ENCODE measurements at regions not wholly inside any gene's neighbourhood (a gene's known extent, or its start where the extent isn't known, plus 50 kb on each side); places are given as distances from the start of the nearest gene placed in this dataset.
"Not testable (repeated sequence)": the region's sequence is repeated elsewhere in the genome, so short reads cannot be mapped to it uniquely, and the experiment has no call there.

DNA sequence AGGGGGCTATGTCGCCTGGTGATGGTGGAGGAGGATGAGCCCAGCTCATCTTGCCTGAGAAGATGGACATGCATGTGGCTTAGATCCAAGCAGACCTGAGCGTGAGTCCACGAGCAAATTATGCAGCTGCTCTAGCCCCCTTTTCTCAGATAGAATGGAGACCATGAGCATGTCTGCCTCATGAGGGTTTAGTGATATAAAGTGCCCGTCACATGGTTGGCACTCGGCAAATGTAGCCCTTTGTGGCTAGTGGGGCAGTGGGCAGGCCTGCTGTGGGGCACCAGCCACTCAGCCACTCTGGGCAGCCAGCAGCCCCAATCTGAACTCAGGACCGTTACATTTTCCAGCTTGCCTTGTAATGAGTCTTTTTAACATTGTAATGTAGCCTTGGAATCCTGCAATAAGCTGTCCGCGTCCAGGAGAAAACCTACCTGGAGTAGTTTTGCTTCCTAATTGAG lies 92.1 kb upstream of the HS6ST1 start:
- Mint-ChIP-seq H3K27me3 (ENCODE audit: low read depth) (no peaks in the 10 kb centered on the region), H3K9me3 (no peaks in the 10 kb centered on the region), H3K4me3 (no peak overlapping the region), H3K4me1 (ENCODE audit: low read depth) (no peaks in the 10 kb centered on the region), H3K36me3 (ENCODE audit: insufficient read depth in 2 of 2) (no peaks in the 10 kb centered on the region), H3K27ac (no peak overlapping the region)
- DNase-seq, result no peak
- no peak for ATAC-seq (replicated peaks in 1 of 2)

DNA sequence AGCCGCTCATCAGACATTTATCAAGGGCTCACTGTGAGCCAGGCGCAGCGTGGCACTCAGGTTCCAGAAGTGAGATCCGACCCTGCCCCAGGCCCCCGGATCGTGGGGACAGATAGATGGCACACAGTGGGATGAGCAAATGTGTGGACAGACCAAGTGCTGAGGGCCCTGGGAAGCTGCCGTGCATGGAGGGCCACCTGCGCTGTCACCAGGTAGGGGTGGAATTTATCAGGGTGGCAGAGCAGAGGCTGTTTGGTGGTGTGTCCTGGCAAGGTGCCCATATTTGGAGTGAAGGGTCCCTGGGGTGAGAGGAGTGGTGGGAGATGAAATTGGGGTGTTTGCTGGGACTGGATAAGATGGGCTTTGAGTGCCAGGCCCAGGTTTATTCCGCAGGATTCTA lies 92.8 kb upstream of the HS6ST1 start:
- no peaks in the 10 kb centered on the region for H3K36me3 Mint-ChIP-seq (ENCODE audit: insufficient read depth in 2 of 2)
- H3K4me1 Mint-ChIP-seq (ENCODE audit: low read depth), result no peaks in the 10 kb centered on the region
- no peaks in the 10 kb centered on the region for H3K9me3 Mint-ChIP-seq
- H3K27ac Mint-ChIP-seq, result no peak overlapping the region
- DNase-seq (no peak), ATAC-seq (replicated peaks in 1 of 2) (no peak)
- no peaks in the 10 kb centered on the region for H3K27me3 Mint-ChIP-seq (ENCODE audit: low read depth)
- no peak overlapping the region for H3K4me3 Mint-ChIP-seq

DNA sequence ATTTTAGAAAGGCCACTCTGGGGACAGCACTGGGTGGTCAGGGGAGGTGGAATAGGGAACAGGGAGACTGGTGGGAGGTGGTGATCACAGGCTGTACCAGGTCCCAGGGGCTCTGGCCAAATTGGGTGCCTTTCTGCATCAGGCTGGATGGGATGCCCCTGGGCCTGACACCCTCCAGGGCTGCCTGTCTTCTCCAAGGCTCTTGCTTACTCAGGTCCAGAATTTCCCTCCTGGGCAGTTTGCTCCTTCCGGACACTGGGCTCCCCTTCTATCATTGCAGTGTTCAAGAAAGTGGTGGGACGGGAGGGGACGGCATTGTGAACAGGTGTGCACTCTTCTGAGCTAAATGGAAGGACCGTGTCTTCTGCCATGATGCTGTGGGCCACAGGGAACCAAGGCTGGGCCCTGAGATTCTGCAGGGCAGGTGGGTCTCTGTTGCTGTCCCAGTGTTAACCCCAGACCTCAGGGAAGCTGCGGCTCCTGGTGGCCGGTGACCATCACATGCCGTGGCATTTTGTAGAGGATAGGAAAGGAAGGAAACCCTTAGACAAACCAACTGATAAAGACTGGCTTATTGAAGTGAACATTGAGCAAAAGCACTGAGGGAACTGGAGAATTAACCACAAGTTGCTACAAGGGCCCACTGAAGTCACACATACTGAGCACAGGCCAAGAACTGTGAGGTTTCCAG lies 93.7 kb upstream of the HS6ST1 start:
- Mint-ChIP-seq H3K4me3 (no peak overlapping the region), H3K36me3 (ENCODE audit: insufficient read depth in 2 of 2) (no peaks in the 10 kb centered on the region), H3K9me3 (no peaks in the 10 kb centered on the region), H3K27me3 (ENCODE audit: low read depth) (no peaks in the 10 kb centered on the region), H3K27ac (no peak overlapping the region), H3K4me1 (ENCODE audit: low read depth) (no peaks in the 10 kb centered on the region)
- DNase-seq, result no peak
- ATAC-seq (replicated peaks in 1 of 2), result no peak

DNA sequence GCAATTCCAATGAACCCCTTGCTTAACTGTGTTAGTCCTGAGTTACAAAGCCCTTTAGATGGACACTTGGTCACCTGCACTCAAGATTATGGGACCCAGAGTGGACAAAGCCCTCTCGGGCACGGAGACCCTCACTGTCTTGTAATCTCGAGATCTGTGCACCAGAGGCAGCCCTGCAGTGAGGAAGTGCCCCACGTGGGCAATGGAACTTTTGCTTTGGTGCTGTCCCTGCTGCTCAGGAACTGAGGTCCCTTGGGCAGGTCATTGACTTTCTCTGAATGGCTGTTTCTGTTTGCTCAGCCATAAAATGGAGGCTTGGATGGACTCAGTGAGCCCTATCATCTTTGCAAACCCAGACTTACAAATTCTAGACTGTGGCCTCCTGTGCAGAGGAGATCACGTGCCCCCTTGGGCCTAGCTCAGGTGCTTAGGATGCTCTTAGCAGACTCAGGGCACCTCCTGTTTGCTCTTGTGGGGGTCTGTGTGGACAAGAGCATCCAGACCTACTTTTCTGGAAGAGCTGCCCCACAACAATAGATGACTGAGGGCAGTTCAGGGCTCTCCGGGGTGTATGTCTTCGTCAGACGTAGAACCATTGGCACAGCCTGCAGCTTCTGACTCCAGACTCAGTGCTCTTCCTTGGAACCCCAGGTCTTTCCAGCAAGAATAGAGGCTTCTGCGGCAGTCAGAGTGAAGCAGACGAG lies 94.5 kb upstream of the HS6ST1 start:
- H3K27ac Mint-ChIP-seq, result no peak overlapping the region
- DNase-seq (no peak), ATAC-seq (replicated peaks in 1 of 2) (no peak)
- no peaks in the 10 kb centered on the region for H3K9me3 Mint-ChIP-seq
- H3K27me3 Mint-ChIP-seq (ENCODE audit: low read depth), result no peaks in the 10 kb centered on the region
- H3K4me1 Mint-ChIP-seq (ENCODE audit: low read depth), result no peaks in the 10 kb centered on the region
- H3K4me3 Mint-ChIP-seq, result no peak overlapping the region
- H3K36me3 Mint-ChIP-seq (ENCODE audit: insufficient read depth in 2 of 2), result no peaks in the 10 kb centered on the region

DNA sequence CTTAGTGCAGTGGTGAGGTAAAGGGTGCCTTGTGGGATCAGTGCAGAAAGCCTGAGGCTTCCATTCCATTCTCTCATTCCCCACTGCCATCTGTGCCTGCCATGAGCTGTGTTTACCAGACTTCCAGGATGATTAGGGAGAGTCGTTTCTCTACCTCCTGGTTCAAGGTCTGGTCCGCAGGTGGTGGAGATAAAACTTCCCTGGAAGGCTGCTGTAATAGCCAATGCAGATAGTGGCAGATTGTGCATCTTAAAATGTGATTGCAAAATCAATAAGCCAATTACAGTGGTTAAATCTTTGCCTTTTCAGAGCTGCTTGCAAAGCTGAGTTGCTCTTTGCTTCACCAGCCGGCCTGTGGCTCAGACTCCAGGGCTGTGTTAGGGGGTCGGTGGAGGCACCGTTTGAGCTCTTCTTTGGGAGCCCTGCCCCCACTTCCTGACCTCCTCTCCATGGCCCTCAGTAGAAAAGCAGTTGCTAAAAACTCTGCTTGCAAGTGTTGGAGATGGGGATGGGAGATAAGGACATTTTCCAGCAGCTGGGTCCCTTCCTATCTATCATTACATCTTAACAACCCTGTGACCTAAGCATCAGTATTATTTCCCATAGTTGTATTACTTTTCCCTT lies 95.2 kb upstream of the HS6ST1 start:
- ATAC-seq (replicated peaks in 1 of 2) (no peak), DNase-seq (no peak)
- no peak overlapping the region for H3K27ac Mint-ChIP-seq
- H3K27me3 Mint-ChIP-seq (ENCODE audit: low read depth), result no peaks in the 10 kb centered on the region
- no peaks in the 10 kb centered on the region for H3K36me3 Mint-ChIP-seq (ENCODE audit: insufficient read depth in 2 of 2)
- no peak overlapping the region for H3K4me3 Mint-ChIP-seq
- no peaks in the 10 kb centered on the region for H3K4me1 Mint-ChIP-seq (ENCODE audit: low read depth)
- H3K9me3 Mint-ChIP-seq, result no peaks in the 10 kb centered on the region

DNA sequence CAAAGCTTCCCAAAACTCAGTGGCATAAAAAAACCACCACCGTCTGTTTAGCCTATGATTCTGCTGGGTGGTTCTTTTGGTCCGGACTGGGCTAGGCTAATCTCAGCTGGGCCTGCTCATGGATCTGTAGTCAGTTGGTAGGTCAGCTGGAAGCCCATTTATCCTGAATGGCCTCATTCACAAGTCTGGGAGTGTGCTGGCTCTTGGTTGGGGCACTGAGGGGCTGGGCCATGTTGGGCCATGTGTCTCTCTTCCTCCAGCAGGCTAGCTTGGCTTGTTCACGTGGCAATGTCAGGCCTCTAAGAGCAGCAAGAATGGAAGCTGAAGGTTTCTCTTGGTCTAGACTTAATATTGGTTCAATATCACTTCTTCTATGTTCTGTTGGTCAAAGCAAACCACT lies 95.7 kb upstream of the HS6ST1 start:
- no peaks in the 10 kb centered on the region for H3K36me3 Mint-ChIP-seq (ENCODE audit: insufficient read depth in 2 of 2)
- H3K27ac Mint-ChIP-seq, result no peak overlapping the region

DNA sequence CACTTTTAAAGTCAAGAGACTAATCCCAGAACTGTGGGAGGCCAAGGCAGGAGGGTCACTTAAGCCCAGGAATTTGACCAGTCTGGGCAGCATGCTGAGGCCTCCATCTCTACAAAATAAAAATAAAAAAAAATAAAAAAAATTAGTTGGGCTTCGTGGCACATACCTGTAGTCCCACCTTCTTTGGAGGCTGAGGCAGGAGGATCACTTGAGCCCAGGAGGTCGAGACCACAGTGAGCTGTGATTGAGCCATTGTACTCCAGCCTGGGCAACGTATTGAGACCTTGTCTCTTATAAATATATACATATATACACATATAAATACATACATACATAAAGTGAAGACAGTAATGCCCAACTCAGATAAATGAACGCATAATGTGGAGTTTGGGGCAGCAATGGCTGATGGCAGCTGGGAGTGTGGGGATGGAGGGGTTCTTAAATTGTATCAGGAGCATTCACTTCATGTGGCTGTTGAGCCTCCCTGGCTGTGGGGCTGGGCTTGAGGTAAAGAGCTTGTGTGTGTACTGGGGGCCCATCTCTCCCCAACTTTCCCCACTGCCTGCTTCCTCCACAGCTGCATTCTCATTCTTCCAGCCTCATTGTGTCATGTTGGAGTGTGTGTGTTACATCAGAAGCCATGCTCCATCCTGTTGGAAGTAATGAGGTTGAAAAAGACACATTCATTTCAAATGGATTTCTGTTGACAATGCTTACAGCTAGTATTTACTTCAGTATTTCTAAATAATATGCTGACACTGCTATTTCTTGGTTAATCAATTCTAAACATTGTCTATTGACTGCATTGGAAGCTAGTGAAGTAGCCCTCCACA lies 96.5 kb upstream of the HS6ST1 start:
- H3K36me3 Mint-ChIP-seq (ENCODE audit: insufficient read depth in 2 of 2), result peaks cover 2% of the 10 kb centered on the region in 2 donors
- DNase-seq (no peak), ATAC-seq (replicated peaks in 1 of 2) (no peak)
- no peaks in the 10 kb centered on the region for H3K4me1 Mint-ChIP-seq (ENCODE audit: low read depth)
- H3K4me3 Mint-ChIP-seq, result no peak overlapping the region
- no peaks in the 10 kb centered on the region for H3K27me3 Mint-ChIP-seq (ENCODE audit: low read depth)
- peaks cover 0 to 2% of the 10 kb centered on the region in 2 donors for H3K9me3 Mint-ChIP-seq
- H3K27ac Mint-ChIP-seq, result no peak overlapping the region

More for the DNA sequence above, 95.7 kb upstream of the HS6ST1 start:
- ATAC-seq (replicated peaks in 1 of 2), result no peak
- no peaks in the 10 kb centered on the region for H3K27me3 Mint-ChIP-seq (ENCODE audit: low read depth)
- H3K4me1 Mint-ChIP-seq (ENCODE audit: low read depth), result no peaks in the 10 kb centered on the region
- H3K9me3 Mint-ChIP-seq, result no peaks in the 10 kb centered on the region
- no peak overlapping the region for H3K4me3 Mint-ChIP-seq
- no peak for DNase-seq

DNA sequence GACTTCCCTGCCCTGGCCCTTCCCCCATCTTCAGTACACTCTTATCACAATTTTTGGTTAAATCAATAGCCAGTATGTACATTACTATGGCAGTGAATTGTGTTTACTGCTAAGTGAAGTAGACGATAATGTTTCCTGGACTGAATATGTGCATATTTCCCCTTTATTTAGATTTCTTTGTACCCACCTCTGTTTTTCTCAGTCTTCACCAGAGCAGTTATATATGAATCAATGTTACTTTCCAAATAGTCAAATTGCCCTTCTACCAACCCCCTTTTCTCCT lies 97.1 kb upstream of the HS6ST1 start:
- Mint-ChIP-seq H3K27ac (no peak overlapping the region), H3K27me3 (ENCODE audit: low read depth) (peaks cover under 1% of the 10 kb centered on the region), H3K4me1 (ENCODE audit: low read depth) (no peaks in the 10 kb centered on the region), H3K9me3 (peaks cover 0 to 2% of the 10 kb centered on the region in 2 donors), H3K4me3 (no peak overlapping the region), H3K36me3 (ENCODE audit: insufficient read depth in 2 of 2) (peaks cover 2% of the 10 kb centered on the region in 2 donors)
- no peak for DNase-seq
- no peak for ATAC-seq (replicated peaks in 1 of 2)

DNA sequence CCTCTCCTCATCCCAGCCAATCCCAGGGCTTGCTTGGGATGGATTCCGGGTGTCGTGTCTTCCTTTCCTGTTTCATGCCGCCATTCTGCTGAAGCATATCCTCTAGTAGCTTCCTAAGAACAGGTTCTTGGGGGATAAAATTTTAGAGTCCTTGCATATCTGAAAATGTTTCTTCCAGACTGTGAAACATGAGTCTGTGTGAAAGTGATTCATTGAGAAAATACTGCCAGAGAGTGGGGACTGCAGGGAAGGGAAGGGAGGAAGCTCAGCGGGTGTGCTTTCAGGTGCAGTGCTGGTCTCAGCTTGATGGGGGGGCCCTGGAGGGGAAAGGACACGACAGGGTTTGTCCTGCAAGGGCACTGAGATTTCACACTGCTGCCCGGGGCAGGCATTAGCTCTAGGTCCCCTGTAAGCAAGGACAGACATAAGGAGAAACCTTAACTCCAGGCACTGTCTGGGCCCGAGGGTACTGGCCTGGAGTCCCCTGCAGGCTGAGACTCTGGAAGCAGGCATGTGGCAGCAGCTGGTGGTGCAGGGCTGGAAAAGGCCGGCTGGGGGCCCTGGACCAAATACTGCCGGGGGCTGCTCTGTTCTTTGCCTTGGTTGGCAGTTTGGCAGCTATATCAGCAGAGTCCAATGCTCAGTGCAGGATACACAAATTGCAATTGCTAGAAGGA lies 97.6 kb upstream of the HS6ST1 start:
- H3K27ac Mint-ChIP-seq, result no peak overlapping the region
- DNase-seq (no peak), ATAC-seq (replicated peaks in 1 of 2) (no peak)
- H3K27me3 Mint-ChIP-seq (ENCODE audit: low read depth), result peaks cover 6% of the 10 kb centered on the region
- H3K36me3 Mint-ChIP-seq (ENCODE audit: insufficient read depth in 2 of 2), result peaks cover 2% of the 10 kb centered on the region in 2 donors
- peaks cover 0 to 2% of the 10 kb centered on the region in 2 donors for H3K9me3 Mint-ChIP-seq
- H3K4me3 Mint-ChIP-seq, result no peak overlapping the region
- no peaks in the 10 kb centered on the region for H3K4me1 Mint-ChIP-seq (ENCODE audit: low read depth)

DNA sequence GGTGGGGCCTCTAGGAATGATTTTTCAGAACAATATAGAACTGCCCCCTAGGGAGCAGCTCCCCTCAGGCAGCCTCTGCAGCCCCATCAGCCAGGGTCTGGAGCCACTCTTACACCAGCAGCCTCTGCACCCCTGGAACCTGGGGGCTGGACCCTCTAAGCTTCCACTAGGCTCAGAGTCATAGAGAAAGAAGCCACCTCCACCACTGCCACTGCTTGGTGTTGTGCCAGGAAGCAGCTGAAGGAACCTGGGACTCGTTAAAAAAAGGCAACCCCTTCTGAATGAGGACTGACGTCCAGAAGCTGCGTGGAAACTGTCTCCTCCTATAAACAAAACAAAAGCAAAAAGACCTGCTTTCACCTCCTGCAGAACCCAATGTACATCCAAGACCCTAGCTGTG lies 98.1 kb upstream of the HS6ST1 start:
- ATAC-seq (replicated peaks in 1 of 2) (no peak), DNase-seq (no peak)
- Mint-ChIP-seq H3K27ac (no peak overlapping the region), H3K9me3 (peaks cover 0 to 2% of the 10 kb centered on the region in 2 donors), H3K4me1 (ENCODE audit: low read depth) (no peaks in the 10 kb centered on the region), H3K4me3 (no peak overlapping the region), H3K36me3 (ENCODE audit: insufficient read depth in 2 of 2) (peaks cover 2% of the 10 kb centered on the region in 2 donors), H3K27me3 (ENCODE audit: low read depth) (peaks cover 7% of the 10 kb centered on the region)

DNA sequence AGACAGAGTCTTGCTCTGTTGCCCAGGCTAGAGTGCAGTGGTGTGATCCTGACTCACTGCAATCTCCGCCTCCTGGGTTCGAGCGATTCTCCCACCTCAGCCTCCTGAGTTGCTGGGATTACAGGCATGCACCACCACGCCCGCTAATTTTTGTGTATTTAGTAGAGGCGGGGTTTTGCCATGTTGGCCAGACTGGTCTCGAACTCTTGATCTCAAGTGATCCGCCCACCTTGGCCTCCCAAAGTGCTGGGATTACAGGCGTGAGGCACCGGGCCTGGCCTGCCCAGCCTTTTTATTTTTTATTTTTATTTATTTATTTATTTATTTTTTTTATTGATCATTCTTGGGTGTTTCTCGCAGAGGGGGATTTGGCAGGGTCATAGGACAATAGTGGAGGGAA lies 98.6 kb upstream of the HS6ST1 start:
- H3K4me3 Mint-ChIP-seq; H3K4me1 Mint-ChIP-seq (ENCODE audit: low read depth); ATAC-seq (replicated peaks in 1 of 2); H3K9me3 Mint-ChIP-seq; H3K36me3 Mint-ChIP-seq (ENCODE audit: insufficient read depth in 2 of 2); H3K27ac Mint-ChIP-seq; H3K27me3 Mint-ChIP-seq (ENCODE audit: low read depth); DNase-seq: not testable (repeated sequence)

DNA sequence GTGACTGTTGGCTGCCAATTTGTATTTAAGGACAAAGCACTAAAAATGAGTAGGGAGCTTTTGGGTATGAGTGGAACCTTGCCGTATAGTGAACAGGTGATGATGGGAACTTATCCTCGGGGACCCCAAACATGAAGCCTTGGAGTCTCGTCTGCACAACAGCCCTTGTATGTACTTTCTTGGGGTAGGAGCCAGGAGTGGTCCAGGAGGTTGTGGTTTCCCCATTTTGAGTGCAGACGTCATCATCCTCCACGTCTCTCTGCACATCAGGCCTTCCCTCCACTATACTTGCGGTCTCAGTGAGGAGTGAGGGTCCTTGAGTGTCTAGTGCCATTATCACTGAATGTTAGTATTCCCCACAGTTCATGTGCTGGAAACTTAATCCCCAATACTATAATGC lies 101.5 kb upstream of the HS6ST1 start:
- H3K4me3 Mint-ChIP-seq, result no peak overlapping the region
- no peak overlapping the region for H3K27ac Mint-ChIP-seq
- ATAC-seq (replicated peaks in 1 of 2), result no peak
- peaks cover 7% of the 10 kb centered on the region for H3K27me3 Mint-ChIP-seq (ENCODE audit: low read depth)
- H3K9me3 Mint-ChIP-seq, result peaks cover 0 to 2% of the 10 kb centered on the region in 2 donors
- H3K36me3 Mint-ChIP-seq (ENCODE audit: insufficient read depth in 2 of 2), result peaks cover 2% of the 10 kb centered on the region in 2 donors
- no peaks in the 10 kb centered on the region for H3K4me1 Mint-ChIP-seq (ENCODE audit: low read depth)
- DNase-seq, result no peak

DNA sequence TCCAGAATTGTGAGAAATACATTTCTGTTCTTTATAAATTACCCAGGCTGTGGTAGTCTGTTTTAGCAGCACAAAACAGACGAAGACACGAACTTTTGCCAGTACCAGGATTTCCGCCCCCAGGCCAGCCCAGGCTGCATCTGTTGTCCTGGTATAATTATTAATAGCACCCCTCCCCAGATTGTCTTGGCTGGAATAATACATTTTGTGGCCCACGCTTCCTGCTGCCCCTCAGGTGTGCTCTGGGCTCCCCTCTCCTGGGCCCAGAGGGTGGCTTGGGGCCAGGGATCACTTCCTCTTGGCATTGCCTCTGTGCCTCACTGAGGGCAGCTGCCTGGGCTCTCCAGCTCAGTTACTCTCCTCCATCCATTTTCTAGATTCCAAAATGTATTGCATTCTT lies 102.1 kb upstream of the HS6ST1 start:
- peaks cover 2% of the 10 kb centered on the region in 2 donors for H3K36me3 Mint-ChIP-seq (ENCODE audit: insufficient read depth in 2 of 2)
- ATAC-seq (replicated peaks in 1 of 2), result no peak
- no peaks in the 10 kb centered on the region for H3K4me1 Mint-ChIP-seq (ENCODE audit: low read depth)
- H3K4me3 Mint-ChIP-seq, result no peak overlapping the region
- H3K9me3 Mint-ChIP-seq, result peaks cover 0 to 2% of the 10 kb centered on the region in 2 donors
- no peak for DNase-seq
- H3K27ac Mint-ChIP-seq, result no peak overlapping the region
- H3K27me3 Mint-ChIP-seq (ENCODE audit: low read depth), result peaks cover 7% of the 10 kb centered on the region
